Coronary artery (tissue), 2 donors: ENCODE measurements at regions not wholly inside any gene's neighbourhood (a gene's known extent, or its start where the extent isn't known, plus 50 kb on each side); places are given as distances from the start of the nearest gene placed in this dataset.
"Not testable (repeated sequence)": the region's sequence is repeated elsewhere in the genome, so short reads cannot be mapped to it uniquely, and the experiment has no call there.

ENCODE experiments used
- DNase-seq: peaks from one replicate; pipeline ENCODE4 v3.0.0-alpha.2; 2017; ENCODE audit warnings: low spot score
- H3K27ac ChIP-seq, 2 donors: fragments of 200-600 bp; sonication (generic); one replicate each; pipeline ENCODE4 v1.5.1; 2016 to 2019
- H3K4me3 ChIP-seq: fragments of 200-600 bp; sonication (generic); 2 replicates; pipeline ENCODE4 v1.5.1; 2016; ENCODE audit warnings: mild to moderate bottlenecking, moderate library complexity
- CTCF ChIP-seq: fragments of 200-600 bp; sonication (generic); IDR thresholded peaks from one replicate; pipeline ENCODE4 v1.5.1; 2019; ENCODE audit warnings: antibody characterized with exemption

- DNase-seq: no peak
Measured at GRCh38 chr5:3149899-3150298, 398.4 kb upstream of the IRX2 start.

GRCh38 chr5:3147405-3147804 lies 395.9 kb upstream of the IRX2 start:
- not testable (repeated sequence) for H3K27ac ChIP-seq, DNase-seq, H3K4me3 ChIP-seq

More at GRCh38 chr5:3149899-3150298, 398.4 kb upstream of the IRX2 start:
- Histone ChIP-seq H3K4me3 (no peak overlapping the region), H3K27ac (no peak overlapping the region)
- no peak for TF ChIP-seq CTCF

GRCh38 chr5:3145641-3146040 lies 394.2 kb upstream of the IRX2 start:
- H3K27ac ChIP-seq: no peak overlapping the region
- no peak for DNase-seq
- no peak for TF ChIP-seq CTCF
- no peak overlapping the region for H3K4me3 ChIP-seq

GRCh38 chr5:3143382-3143781 lies 391.9 kb upstream of the IRX2 start:
- DNase-seq: no peak
- H3K4me3 ChIP-seq: no peak overlapping the region
- no peak overlapping the region for H3K27ac ChIP-seq
- TF ChIP-seq CTCF: no peak

- no peak for TF ChIP-seq CTCF
- Histone ChIP-seq H3K27ac (no peak overlapping the region), H3K4me3 (no peak overlapping the region)
- DNase-seq: no peak
Measured at GRCh38 chr5:3142261-3143027, 391.0 kb upstream of the IRX2 start.

- DNase-seq: no peak
- no peak for TF ChIP-seq CTCF
- no peak overlapping the region for H3K27ac ChIP-seq
- no peak overlapping the region for H3K4me3 ChIP-seq
Measured at GRCh38 chr5:3140117-3140516, 388.6 kb upstream of the IRX2 start.

GRCh38 chr5:3139499-3139931 lies 388.0 kb upstream of the IRX2 start:
- no peak for TF ChIP-seq CTCF
- Histone ChIP-seq H3K4me3 (no peak overlapping the region), H3K27ac (no peak overlapping the region)
- no peak for DNase-seq
